ENCODE measurements at regions not wholly inside any gene's neighbourhood (a gene's known extent, or its start where the extent isn't known, plus 50 kb on each side); places are given as distances from the start of the nearest gene placed in this dataset.

DNA sequence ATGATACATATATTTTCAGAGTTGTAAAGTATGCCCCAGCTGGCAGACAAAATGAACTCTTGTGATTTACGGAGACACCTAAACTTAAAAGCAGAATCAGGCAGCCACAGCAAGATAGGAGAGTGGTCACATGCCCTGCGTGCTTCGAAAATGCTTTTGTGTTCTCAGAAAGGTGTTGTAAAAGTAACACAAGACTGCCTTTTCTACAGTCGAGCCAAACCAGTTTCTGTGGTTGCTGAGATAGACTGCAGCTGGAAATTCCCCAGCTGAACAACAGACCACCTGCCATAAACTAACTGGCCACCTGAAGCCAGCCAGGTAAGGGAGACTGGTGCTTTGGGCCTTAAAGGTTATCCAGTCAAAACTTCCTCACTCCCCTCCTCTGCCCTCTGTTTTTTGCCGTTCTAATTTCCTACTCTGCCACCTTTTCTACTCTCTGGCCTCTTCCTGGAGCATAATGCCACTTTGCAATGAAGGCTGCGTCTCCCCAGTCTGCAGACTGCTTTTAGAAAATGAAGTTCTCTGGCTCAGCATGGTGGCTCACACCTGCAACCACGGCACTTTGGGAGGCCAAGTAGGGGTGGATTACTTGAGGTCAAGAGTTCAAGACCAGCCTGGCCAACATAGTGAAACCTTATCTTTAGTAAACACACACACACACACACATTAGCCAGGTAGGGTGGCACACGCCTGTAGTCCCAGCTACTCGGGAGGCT lies 381.2 kb upstream of the SLITRK1 start:
- POLR2A ChIA-PET (ENCODE audit: unreplicated experiment), result no interaction called here
- no peaks in the 10 kb centered on the region for H3K9me3 ChIP-seq (ENCODE audit: insufficient read depth, low read depth)

DNA sequence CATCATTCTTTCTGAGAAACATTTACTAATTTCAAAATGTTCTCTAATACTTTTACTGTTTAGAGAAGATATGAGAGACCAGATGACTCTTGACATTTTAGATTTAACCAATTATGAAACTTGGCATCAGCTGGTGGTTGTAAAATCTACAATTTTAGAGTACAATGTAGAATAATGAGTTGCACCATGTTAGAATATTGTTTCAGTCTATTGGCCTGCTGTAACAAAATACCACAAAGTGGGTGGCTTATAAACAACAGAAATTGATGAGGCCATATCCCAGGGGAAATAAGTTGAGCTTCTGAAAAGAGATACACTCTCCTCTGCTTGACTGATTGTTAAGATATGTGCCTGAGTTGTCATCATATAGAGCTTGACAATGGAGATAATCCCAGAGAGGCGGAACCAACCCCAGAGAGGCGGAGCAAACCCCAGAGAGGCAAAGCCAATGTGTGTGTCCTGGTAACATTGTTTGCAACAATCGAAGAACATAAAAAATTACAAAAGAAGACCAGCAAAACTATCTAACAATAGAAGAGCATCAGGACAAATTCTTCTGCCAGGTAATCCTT lies 373.0 kb upstream of the SLITRK1 start:
- Histone ChIP-seq H3K4me1 (replicated peaks; ENCODE audit: insufficient read depth) (no peaks in the 10 kb centered on the region), H3K79me2 (ENCODE audit: low read depth) (no peaks in the 10 kb centered on the region), H3K27me3 (ENCODE audit: insufficient read depth, low read depth) (no peaks in the 10 kb centered on the region), H3F3A (ENCODE audit: insufficient read depth, low read depth) (no peaks in the 10 kb centered on the region), H3K4me2 (no peak overlapping the region), H3K36me3 (ENCODE audit: low read depth) (no peaks in the 10 kb centered on the region), H3K9me2 (ENCODE audit: insufficient read depth) (no peaks in the 10 kb centered on the region), H4K20me1 (ENCODE audit: insufficient read depth) (no peaks in the 10 kb centered on the region), H2AFZ (no peak overlapping the region), H3K27ac (no peak overlapping the region), H3K4me3 (no peak overlapping the region), H3K9me3 (ENCODE audit: insufficient read depth, low read depth) (no peaks in the 10 kb centered on the region)
- ChIA-PET POLR2A (ENCODE audit: unreplicated experiment) (no interaction called here), CTCF (no interaction called here)
- no peak for TF ChIP-seq EZH2 (IDR thresholded peaks at IDR 0.05; ENCODE audit: low read depth)
- TF ChIP-seq, protein P1, sequence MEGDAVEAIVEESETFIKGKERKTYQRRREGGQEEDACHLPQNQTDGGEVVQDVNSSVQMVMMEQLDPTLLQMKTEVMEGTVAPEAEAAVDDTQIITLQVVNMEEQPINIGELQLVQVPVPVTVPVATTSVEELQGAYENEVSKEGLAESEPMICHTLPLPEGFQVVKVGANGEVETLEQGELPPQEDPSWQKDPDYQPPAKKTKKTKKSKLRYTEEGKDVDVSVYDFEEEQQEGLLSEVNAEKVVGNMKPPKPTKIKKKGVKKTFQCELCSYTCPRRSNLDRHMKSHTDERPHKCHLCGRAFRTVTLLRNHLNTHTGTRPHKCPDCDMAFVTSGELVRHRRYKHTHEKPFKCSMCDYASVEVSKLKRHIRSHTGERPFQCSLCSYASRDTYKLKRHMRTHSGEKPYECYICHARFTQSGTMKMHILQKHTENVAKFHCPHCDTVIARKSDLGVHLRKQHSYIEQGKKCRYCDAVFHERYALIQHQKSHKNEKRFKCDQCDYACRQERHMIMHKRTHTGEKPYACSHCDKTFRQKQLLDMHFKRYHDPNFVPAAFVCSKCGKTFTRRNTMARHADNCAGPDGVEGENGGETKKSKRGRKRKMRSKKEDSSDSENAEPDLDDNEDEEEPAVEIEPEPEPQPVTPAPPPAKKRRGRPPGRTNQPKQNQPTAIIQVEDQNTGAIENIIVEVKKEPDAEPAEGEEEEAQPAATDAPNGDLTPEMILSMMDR (conservative IDR thresholded peaks at IDR 0.05), result no peak
- intact Hi-C loops (cut with micrococcal nuclease; ENCODE audit: unreplicated experiment), result no loop called here
- no TSS peak for BruUV-seq (replicated peaks)
- DNase-seq, result no peak

More for the DNA sequence above, 381.2 kb upstream of the SLITRK1 start:
- TF ChIP-seq, protein P1 (conservative IDR thresholded peaks at IDR 0.05), result no peak
- no peak for TF ChIP-seq EZH2 (IDR thresholded peaks at IDR 0.05; ENCODE audit: low read depth)
- H3K9me2 ChIP-seq (ENCODE audit: insufficient read depth), result no peaks in the 10 kb centered on the region
- H3K27ac ChIP-seq, result no peak overlapping the region
- H3F3A ChIP-seq (ENCODE audit: insufficient read depth, low read depth), result no peaks in the 10 kb centered on the region
- intact Hi-C loops (cut with micrococcal nuclease; ENCODE audit: unreplicated experiment), result no loop called here
- no peaks in the 10 kb centered on the region for H3K79me2 ChIP-seq (ENCODE audit: low read depth)
- CTCF ChIA-PET, result no interaction called here
- no peak for DNase-seq
- H3K27me3 ChIP-seq (ENCODE audit: insufficient read depth, low read depth), result no peaks in the 10 kb centered on the region
- H3K36me3 ChIP-seq (ENCODE audit: low read depth), result no peaks in the 10 kb centered on the region
- H3K4me1 ChIP-seq (replicated peaks; ENCODE audit: insufficient read depth), result no peaks in the 10 kb centered on the region
- BruUV-seq (replicated peaks), result no TSS peak
- no peaks in the 10 kb centered on the region for H4K20me1 ChIP-seq (ENCODE audit: insufficient read depth)
- no peak overlapping the region for H2AFZ ChIP-seq
- H3K4me3 ChIP-seq, result no peak overlapping the region
- no peak overlapping the region for H3K4me2 ChIP-seq

DNA sequence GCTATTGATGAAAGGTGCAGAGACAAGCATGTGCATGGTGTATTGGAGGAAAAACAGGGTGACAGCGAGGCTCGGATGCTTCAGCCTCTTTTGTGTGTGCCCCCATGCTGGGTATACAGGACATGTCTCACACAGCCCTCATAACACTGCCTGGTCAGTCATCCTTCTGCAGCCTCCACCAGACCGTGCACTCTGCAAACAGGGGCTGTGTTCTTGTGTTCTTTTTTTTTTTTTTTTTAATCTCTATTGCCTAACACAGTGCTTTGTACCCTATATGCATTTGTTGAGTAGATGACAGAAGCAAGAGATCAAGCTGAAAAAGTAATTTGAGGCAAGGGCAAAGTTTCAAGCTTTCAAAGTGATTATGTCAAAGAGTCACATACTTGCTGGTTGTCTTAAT lies 367.2 kb upstream of the SLITRK1 start:
- no peaks in the 10 kb centered on the region for H4K20me1 ChIP-seq (ENCODE audit: insufficient read depth)
- H3K4me2 ChIP-seq, result no peak overlapping the region
- BruUV-seq (replicated peaks), result no TSS peak
- H3K4me3 ChIP-seq, result no peak overlapping the region
- H3K36me3 ChIP-seq (ENCODE audit: low read depth), result no peaks in the 10 kb centered on the region
- no peaks in the 10 kb centered on the region for H3K27me3 ChIP-seq (ENCODE audit: insufficient read depth, low read depth)
- no peaks in the 10 kb centered on the region for H3K9me3 ChIP-seq (ENCODE audit: insufficient read depth, low read depth)
- no peaks in the 10 kb centered on the region for H3F3A ChIP-seq (ENCODE audit: insufficient read depth, low read depth)
- no peaks in the 10 kb centered on the region for H3K4me1 ChIP-seq (replicated peaks; ENCODE audit: insufficient read depth)
- no peaks in the 10 kb centered on the region for H3K9me2 ChIP-seq (ENCODE audit: insufficient read depth)
- no peak for DNase-seq
- intact Hi-C loops (cut with micrococcal nuclease; ENCODE audit: unreplicated experiment), result no loop called here
- TF ChIP-seq, protein P1 (conservative IDR thresholded peaks at IDR 0.05), result no peak
- no peak for TF ChIP-seq EZH2 (IDR thresholded peaks at IDR 0.05; ENCODE audit: low read depth)
- ChIA-PET POLR2A (ENCODE audit: unreplicated experiment) (no interaction called here), CTCF (no interaction called here)
- H3K27ac ChIP-seq, result no peak overlapping the region
- H3K79me2 ChIP-seq (ENCODE audit: low read depth), result no peaks in the 10 kb centered on the region
- H2AFZ ChIP-seq, result no peak overlapping the region

All from PC-9 (cell line).